Calu3 (cell line): ENCODE measurements at regions not wholly inside any gene's neighbourhood (a gene's known extent, or its start where the extent isn't known, plus 50 kb on each side); places are given as distances from the start of the nearest gene placed in this dataset.
"Not testable (repeated sequence)": the region's sequence is repeated elsewhere in the genome, so short reads cannot be mapped to it uniquely, and the experiment has no call there.

ENCODE experiments used
- BruUV-seq: library from RNA; stranded (reverse); fragments of 400-500 nt; replicated peaks from 2 replicates; lab custom pipeline; 2021; lab: Mats Ljungman, UMichigan
- CTCF ChIA-PET: fragments of 300-600 bp; sonication (Branson Sonifier 250); formaldehyde crosslinking; loops from one replicate; lab custom pipeline; 2022; ENCODE audit warnings: antibody characterized with exemption; lab: Charles Lee
- DNase-seq: peaks from one replicate; pipeline ENCODE4 v3.0.0; 2022
- H3K27ac Mint-ChIP-seq: one replicate; pipeline ENCODE4 v1.8.0; 2022; ENCODE audit warnings: mixed read lengths; ENCODE audit not compliant: unreplicated experiment
- H3K27me3 Mint-ChIP-seq: one replicate; pipeline ENCODE4 v1.8.0; 2022; ENCODE audit warnings: mixed read lengths; ENCODE audit not compliant: unreplicated experiment
- H3K36me3 Mint-ChIP-seq: one replicate; pipeline ENCODE4 v1.8.0; 2022; ENCODE audit warnings: mild to moderate bottlenecking, moderate library complexity, mixed read lengths; ENCODE audit not compliant: insufficient read depth, unreplicated experiment
- H3K4me1 Mint-ChIP-seq: one replicate; pipeline ENCODE4 v1.8.0; 2022; ENCODE audit warnings: mild to moderate bottlenecking, low read depth, mixed read lengths; ENCODE audit not compliant: unreplicated experiment
- H3K4me3 Mint-ChIP-seq: one replicate; pipeline ENCODE4 v1.8.0; 2022; ENCODE audit warnings: mild to moderate bottlenecking, low read depth, moderate library complexity, mixed read lengths; ENCODE audit not compliant: unreplicated experiment
- H3K9me3 Mint-ChIP-seq: one replicate; pipeline ENCODE4 v1.8.0; 2022; ENCODE audit warnings: low read depth, mixed read lengths; ENCODE audit not compliant: unreplicated experiment
- CTCF ChIP-seq: fragments of 200-600 bp; IDR thresholded peaks from one replicate; pipeline ENCODE4 v1.8.0; 2022; ENCODE audit warnings: antibody characterized with exemption; ENCODE audit not compliant: unreplicated experiment
- intact Hi-C: fragments of 100-400 bp; cut with micrococcal nuclease; formaldehyde crosslinking; loops from one replicate; pipeline ENCODE4 v1.10.0; 2022; ENCODE audit not compliant: unreplicated experiment

DNA sequence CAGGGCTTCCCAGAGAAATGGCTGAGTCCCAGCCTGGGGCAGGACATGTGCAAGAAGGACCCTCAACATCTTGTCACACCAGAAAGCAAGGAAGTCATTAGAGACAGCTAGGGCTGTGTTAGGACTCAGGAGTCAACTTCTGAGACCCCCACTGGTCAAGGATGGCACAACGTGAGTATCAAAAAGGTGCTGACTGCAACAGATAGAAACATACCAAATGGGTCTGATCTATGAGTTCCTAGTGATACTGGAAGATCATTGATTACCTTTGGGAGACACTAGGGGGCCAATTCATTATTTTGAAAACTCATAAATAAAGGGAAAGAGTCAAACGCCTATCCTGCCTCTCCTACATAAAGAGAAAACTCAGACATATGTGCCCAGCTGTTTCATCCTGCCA is 73.5 kb upstream of the GJB6 start:
- no TSS peak for BruUV-seq
- H3K9me3 Mint-ChIP-seq: peaks cover 2% of the 10 kb centered on the region
- DNase-seq: no peak
- CTCF ChIA-PET: no interaction called here
- peaks cover 40% of the 10 kb centered on the region for H3K27me3 Mint-ChIP-seq
- no peak overlapping the region for H3K27ac Mint-ChIP-seq
- intact Hi-C loops: no loop called here
- H3K4me1 Mint-ChIP-seq: no peaks in the 10 kb centered on the region
- no peak overlapping the region for H3K4me3 Mint-ChIP-seq
- no peak for TF ChIP-seq CTCF
- H3K36me3 Mint-ChIP-seq: no peaks in the 10 kb centered on the region

- H3K27ac Mint-ChIP-seq, CTCF ChIA-PET, DNase-seq, H3K36me3 Mint-ChIP-seq, H3K4me1 Mint-ChIP-seq, H3K4me3 Mint-ChIP-seq, BruUV-seq, H3K9me3 Mint-ChIP-seq, intact Hi-C loops: not testable (repeated sequence)
- H3K27me3 Mint-ChIP-seq: peaks cover 48% of the 10 kb centered on the region
These were observed 71.9 kb upstream of the GJB6 start for GRCh38 chr13:20304061-20304460.

DNA sequence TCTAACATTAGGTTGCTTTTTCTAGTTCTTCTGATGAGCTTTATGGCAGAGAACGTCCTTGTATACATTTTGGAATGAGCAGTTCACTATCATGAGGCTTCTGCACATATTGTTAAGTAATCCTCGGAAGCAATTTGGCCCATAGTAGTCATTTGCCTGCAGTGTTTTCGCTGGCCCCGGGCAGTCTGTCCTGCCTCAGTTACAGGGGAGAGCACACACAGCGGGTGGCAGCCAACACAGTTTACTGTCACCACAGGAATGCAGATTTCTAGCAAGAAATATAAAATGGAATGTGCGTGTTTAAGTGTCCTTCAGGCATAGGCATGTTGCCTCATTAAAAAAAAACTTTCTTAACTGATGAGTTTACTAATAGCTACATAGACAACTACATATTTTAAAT is 71.5 kb upstream of the GJB6 start:
- Mint-ChIP-seq H3K36me3 (no peaks in the 10 kb centered on the region), H3K4me3 (no peak overlapping the region), H3K9me3 (peaks cover 2% of the 10 kb centered on the region), H3K4me1 (no peaks in the 10 kb centered on the region), H3K27ac (no peak overlapping the region), H3K27me3 (peaks cover 52% of the 10 kb centered on the region)
- BruUV-seq: no TSS peak
- no peak for TF ChIP-seq CTCF
- CTCF ChIA-PET: no interaction called here
- DNase-seq: no peak
- intact Hi-C loops: no loop called here

DNA sequence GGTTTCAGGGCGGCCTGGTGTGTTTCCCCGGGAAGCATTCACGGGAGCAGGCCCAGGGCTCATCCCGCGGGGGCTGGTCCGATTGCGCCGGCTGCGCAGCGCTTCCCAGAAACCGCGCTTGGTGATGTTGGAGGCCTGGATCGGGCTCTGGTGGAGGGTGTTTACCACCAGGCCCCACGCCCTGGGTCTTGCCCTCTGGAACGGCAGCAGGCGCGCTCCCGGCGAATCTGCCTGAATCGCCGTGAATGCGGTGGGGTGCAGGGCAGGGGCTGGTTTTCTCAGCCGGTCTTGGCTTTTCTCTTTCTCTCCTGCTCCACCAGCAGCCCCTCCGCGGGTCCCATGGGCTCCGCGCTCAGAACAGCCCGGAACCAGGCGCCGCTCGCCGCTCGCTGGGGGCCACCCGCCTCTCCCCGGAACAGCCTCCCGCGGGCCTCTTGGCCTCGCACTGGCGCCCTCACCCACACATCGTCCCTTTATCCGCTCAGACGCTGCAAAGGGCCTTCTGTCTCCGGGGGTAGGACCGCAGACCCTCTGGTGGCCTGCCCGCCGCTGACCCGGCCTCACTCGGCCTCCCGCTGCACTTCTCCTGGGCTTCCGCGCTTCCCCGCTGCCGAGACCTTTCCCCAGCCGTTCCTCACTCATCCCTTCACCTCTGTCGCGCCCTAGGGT is 69.4 kb upstream of the GJB6 start:
- Mint-ChIP-seq H3K9me3 (no peaks in the 10 kb centered on the region), H3K36me3 (no peaks in the 10 kb centered on the region), H3K27me3 (peaks cover 65% of the 10 kb centered on the region), H3K4me1 (no peaks in the 10 kb centered on the region), H3K27ac (no peak overlapping the region), H3K4me3 (no peak overlapping the region)
- BruUV-seq: no TSS peak
- intact Hi-C loops: no loop called here
- CTCF ChIA-PET: no interaction called here
- no peak for TF ChIP-seq CTCF
- no peak for DNase-seq

DNA sequence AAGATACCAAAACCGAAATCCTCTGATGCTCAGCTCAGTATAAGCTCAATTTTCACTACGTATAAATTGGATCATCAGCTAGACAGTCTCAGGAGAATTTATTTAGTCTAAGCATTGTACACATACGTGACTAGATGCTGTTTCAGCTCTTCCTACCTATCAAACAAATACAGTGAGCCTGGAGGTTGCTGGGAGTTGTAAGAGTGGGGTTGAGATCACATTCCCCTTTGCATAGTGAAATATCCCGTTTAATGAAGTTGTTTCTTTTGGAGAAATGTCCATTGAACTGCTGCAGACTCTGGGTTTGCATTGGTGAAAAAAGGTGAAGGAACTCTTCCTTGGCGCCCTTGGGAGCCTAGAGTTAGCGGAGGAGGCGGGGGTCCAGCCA is 68.9 kb upstream of the GJB6 start:
- CTCF ChIA-PET: no interaction called here
- Mint-ChIP-seq H3K27me3 (peaks cover 65% of the 10 kb centered on the region), H3K4me1 (no peaks in the 10 kb centered on the region), H3K36me3 (peaks cover 2% of the 10 kb centered on the region), H3K4me3 (no peak overlapping the region), H3K27ac (no peak overlapping the region), H3K9me3 (no peaks in the 10 kb centered on the region)
- intact Hi-C loops: no loop called here
- DNase-seq: no peak
- TF ChIP-seq CTCF: no peak
- BruUV-seq: no TSS peak
